ENCODE measurements at regions not wholly inside any gene's neighbourhood (a gene's known extent, or its start where the extent isn't known, plus 50 kb on each side); places are given as distances from the start of the nearest gene placed in this dataset.

- no peak for DNase-seq
Measured at GRCh38 chr2:147499785-147500184, 345.0 kb upstream of the ACVR2A start.

GRCh38 chr2:147495734-147496133, 349.1 kb upstream of the ACVR2A start:
- no peak for DNase-seq

- DNase-seq, result no peak
Measured at GRCh38 chr2:147492471-147492870, 352.4 kb upstream of the ACVR2A start.

GRCh38 chr2:147491506-147491905, 353.3 kb upstream of the ACVR2A start:
- DNase-seq, result no peak

- no peak for DNase-seq
Measured at GRCh38 chr2:147490401-147491261, 354.2 kb upstream of the ACVR2A start.

GRCh38 chr2:147488472-147488871, 356.4 kb upstream of the ACVR2A start:
- no peak for DNase-seq

GRCh38 chr2:147487978-147488289, 356.9 kb upstream of the ACVR2A start:
- no peak for DNase-seq

GRCh38 chr2:147487286-147487977, 357.4 kb upstream of the ACVR2A start:
- DNase-seq, result no peak

- no peak for DNase-seq
Measured at GRCh38 chr2:147485210-147485851, 359.5 kb upstream of the ACVR2A start.

- no peak for DNase-seq
Measured at GRCh38 chr2:147483911-147484310, 360.9 kb upstream of the ACVR2A start.

- no peak for DNase-seq
Measured at GRCh38 chr2:147482916-147483669, 361.7 kb upstream of the ACVR2A start.

- DNase-seq, result no peak
Measured at GRCh38 chr2:147482111-147482895, 362.5 kb upstream of the ACVR2A start.

- no peak for DNase-seq
Measured at GRCh38 chr2:147479358-147479757, 365.5 kb upstream of the ACVR2A start.

GRCh38 chr2:147473075-147473474, 371.8 kb upstream of the ACVR2A start:
- DNase-seq, result no peak

- DNase-seq, result no peak
Measured at GRCh38 chr2:147471126-147471525, 373.7 kb upstream of the ACVR2A start.

GRCh38 chr2:147469471-147469870, 375.4 kb upstream of the ACVR2A start:
- no peak for DNase-seq

- DNase-seq, result no peak
Measured at GRCh38 chr2:147468963-147469362, 375.9 kb upstream of the ACVR2A start.

GRCh38 chr2:147468349-147468748, 376.5 kb upstream of the ACVR2A start:
- no peak for DNase-seq

- no peak for DNase-seq
Measured at GRCh38 chr2:147467441-147467840, 377.4 kb upstream of the ACVR2A start.

- DNase-seq, result no peak
Measured at GRCh38 chr2:147464737-147465357, 380.0 kb upstream of the ACVR2A start.

- no peak for DNase-seq
Measured at GRCh38 chr2:147463881-147464520, 380.8 kb upstream of the ACVR2A start.
